Glutamatergic neuron (in vitro differentiated cells): ENCODE measurements at regions not wholly inside any gene's neighbourhood (a gene's known extent, or its start where the extent isn't known, plus 50 kb on each side); places are given as distances from the start of the nearest gene placed in this dataset.
A peak's percentile ranks its signal among the peaks of the same experiment; 100 is the strongest.

ENCODE experiments used
- DNase-seq: peaks from one replicate; pipeline ENCODE4 v3.0.0; 2022
- H3K27ac Mint-ChIP-seq: one replicate; pipeline ENCODE4 v1.8.0; 2020; ENCODE audit warnings: mild to moderate bottlenecking, mixed read lengths, inconsistent platforms; ENCODE audit not compliant: unreplicated experiment
- H3K27me3 Mint-ChIP-seq: one replicate; pipeline ENCODE4 v1.8.0; 2020; ENCODE audit warnings: mild to moderate bottlenecking, moderate library complexity, mixed read lengths, inconsistent platforms; ENCODE audit not compliant: unreplicated experiment
- H3K36me3 Mint-ChIP-seq: one replicate; pipeline ENCODE4 v1.8.0; 2020; ENCODE audit warnings: mild to moderate bottlenecking, mixed read lengths, inconsistent platforms; ENCODE audit not compliant: unreplicated experiment
- H3K4me1 Mint-ChIP-seq: one replicate; pipeline ENCODE4 v1.8.0; 2020; ENCODE audit warnings: mild to moderate bottlenecking, low read depth, mixed read lengths, inconsistent platforms; ENCODE audit not compliant: unreplicated experiment
- H3K4me3 Mint-ChIP-seq: one replicate; pipeline ENCODE4 v1.8.0; 2020; ENCODE audit warnings: mild to moderate bottlenecking, mixed read lengths, inconsistent platforms; ENCODE audit not compliant: unreplicated experiment
- H3K9me3 Mint-ChIP-seq: one replicate; pipeline ENCODE4 v1.8.0; 2020; ENCODE audit warnings: mild to moderate bottlenecking, moderate library complexity, mixed read lengths, inconsistent platforms; ENCODE audit not compliant: unreplicated experiment
- TF ChIP-seq, protein P1 (sequence below): fragments of 200-600 bp; sonication (generic); IDR thresholded peaks from one replicate; pipeline ENCODE4 v1.5.0; 2021; ENCODE audit not compliant: partially characterized antibody, unreplicated experiment

- Mint-ChIP-seq H3K27me3 (peaks cover 1% of the 10 kb centered on the region), H3K27ac (no peak overlapping the region), H3K4me1 (no peaks in the 10 kb centered on the region), H3K36me3 (no peaks in the 10 kb centered on the region), H3K4me3 (no peak overlapping the region), H3K9me3 (peaks cover 5% of the 10 kb centered on the region)
- DNase-seq = peak; percentile 0
- TF ChIP-seq, protein P1, sequence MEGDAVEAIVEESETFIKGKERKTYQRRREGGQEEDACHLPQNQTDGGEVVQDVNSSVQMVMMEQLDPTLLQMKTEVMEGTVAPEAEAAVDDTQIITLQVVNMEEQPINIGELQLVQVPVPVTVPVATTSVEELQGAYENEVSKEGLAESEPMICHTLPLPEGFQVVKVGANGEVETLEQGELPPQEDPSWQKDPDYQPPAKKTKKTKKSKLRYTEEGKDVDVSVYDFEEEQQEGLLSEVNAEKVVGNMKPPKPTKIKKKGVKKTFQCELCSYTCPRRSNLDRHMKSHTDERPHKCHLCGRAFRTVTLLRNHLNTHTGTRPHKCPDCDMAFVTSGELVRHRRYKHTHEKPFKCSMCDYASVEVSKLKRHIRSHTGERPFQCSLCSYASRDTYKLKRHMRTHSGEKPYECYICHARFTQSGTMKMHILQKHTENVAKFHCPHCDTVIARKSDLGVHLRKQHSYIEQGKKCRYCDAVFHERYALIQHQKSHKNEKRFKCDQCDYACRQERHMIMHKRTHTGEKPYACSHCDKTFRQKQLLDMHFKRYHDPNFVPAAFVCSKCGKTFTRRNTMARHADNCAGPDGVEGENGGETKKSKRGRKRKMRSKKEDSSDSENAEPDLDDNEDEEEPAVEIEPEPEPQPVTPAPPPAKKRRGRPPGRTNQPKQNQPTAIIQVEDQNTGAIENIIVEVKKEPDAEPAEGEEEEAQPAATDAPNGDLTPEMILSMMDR = no peak
Observed at GRCh38 chr6:44036196-44036595, 91.1 kb downstream of the MRPL14 start.

- H3K4me3 Mint-ChIP-seq = no peak overlapping the region
- no peak for DNase-seq
- TF ChIP-seq, protein P1 = no peak
- H3K36me3 Mint-ChIP-seq = no peaks in the 10 kb centered on the region
- H3K27ac Mint-ChIP-seq = no peak overlapping the region
- H3K4me1 Mint-ChIP-seq = no peaks in the 10 kb centered on the region
- peaks cover 1% of the 10 kb centered on the region for H3K27me3 Mint-ChIP-seq
- H3K9me3 Mint-ChIP-seq = peaks cover 5% of the 10 kb centered on the region
Observed at GRCh38 chr6:44035621-44036020, 91.6 kb downstream of the MRPL14 start.

DNA sequence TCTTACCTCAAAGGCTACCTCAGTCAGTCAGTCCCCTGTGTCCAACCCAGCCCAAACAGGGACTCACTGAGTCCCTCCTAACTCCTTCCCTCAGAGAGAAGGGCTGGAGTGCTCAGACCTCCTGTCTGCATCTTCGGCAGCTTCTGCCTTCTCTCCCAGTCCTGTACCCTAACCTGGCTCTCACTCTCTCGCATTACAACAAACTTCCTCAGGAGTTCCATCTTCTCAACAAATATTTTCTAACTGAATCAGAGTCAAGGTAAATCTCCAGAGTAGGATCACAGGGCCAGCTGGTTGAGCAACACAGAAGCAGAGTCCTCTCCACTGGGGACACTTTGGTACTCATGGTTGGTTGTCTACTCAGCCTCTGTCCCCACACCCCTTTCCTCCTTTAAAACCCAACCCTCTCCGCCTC lies 92.3 kb downstream of the MRPL14 start:
- H3K36me3 Mint-ChIP-seq = no peaks in the 10 kb centered on the region
- no peak overlapping the region for H3K27ac Mint-ChIP-seq

DNA sequence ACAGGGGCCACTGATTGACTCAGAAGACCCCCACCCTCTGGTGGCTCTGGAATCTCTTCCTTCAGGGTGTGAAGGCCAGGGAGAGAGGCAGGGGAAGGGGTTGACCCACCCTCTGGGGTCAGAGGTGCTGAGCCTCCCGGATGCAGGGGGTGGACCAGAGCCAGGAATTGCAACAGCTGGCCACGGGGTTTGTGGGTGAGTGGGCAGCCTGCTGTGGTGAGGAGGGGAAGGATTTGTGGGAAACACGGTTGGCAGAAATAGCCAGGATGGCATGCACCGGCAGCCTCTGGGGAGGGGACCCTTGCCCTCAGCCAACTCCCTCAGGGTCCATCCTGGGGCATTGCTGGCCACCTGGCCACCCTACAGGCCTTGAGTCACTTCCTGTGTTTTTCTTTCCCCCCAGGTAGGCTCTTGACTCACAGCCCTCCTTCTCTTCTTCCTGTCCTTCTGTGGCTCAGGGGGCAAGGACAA lies 92.8 kb downstream of the MRPL14 start:
- no peak overlapping the region for H3K4me3 Mint-ChIP-seq
- H3K27me3 Mint-ChIP-seq = peaks cover 1% of the 10 kb centered on the region
- TF ChIP-seq, protein P1 = no peak

More for the DNA sequence above, 92.3 kb downstream of the MRPL14 start:
- TF ChIP-seq, protein P1 = no peak
- DNase-seq = no peak
- H3K9me3 Mint-ChIP-seq = peaks cover 5% of the 10 kb centered on the region
- no peaks in the 10 kb centered on the region for H3K4me1 Mint-ChIP-seq
- peaks cover 1% of the 10 kb centered on the region for H3K27me3 Mint-ChIP-seq
- no peak overlapping the region for H3K4me3 Mint-ChIP-seq

DNA sequence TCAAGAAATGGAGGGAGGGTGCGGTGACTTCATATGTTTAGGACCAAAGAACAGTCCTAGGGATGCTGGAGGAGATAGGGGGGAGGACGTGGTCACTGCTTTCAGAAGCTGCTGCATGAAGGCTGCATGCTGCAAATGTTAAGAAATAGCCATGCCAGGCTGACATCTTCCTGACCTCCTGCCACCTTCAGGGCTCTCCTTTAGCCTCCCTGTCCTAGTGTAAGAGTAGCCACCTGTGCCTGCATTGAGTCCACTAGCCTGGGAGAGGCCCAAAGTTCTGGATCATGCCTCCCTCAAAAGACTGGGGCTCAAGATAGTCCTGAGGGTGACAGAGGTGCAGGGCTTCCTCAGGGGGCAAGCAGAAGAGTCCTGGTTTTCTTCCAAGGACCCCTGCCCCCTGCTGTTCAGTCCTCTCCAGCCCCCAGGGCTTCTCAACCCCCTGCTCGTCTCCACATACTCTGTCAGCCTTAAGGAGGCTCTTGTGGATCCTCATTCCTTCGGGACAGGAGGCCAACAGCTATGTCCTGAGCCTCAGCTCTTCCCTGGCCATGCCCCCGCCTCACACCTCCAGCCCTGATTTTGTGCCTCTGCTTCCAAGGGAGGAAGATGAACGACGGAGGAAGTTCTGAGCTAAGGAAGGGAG lies 96.3 kb downstream of the MRPL14 start:
- Mint-ChIP-seq H3K27ac (no peak overlapping the region), H3K4me3 (no peak overlapping the region), H3K27me3 (peaks cover 2% of the 10 kb centered on the region), H3K9me3 (peaks cover 3% of the 10 kb centered on the region), H3K36me3 (peaks cover 6% of the 10 kb centered on the region), H3K4me1 (no peaks in the 10 kb centered on the region)
- TF ChIP-seq, protein P1 = no peak
- no peak for DNase-seq

More for the DNA sequence above, 92.8 kb downstream of the MRPL14 start:
- no peaks in the 10 kb centered on the region for H3K4me1 Mint-ChIP-seq
- H3K27ac Mint-ChIP-seq = no peak overlapping the region
- no peak for DNase-seq
- no peaks in the 10 kb centered on the region for H3K36me3 Mint-ChIP-seq
- H3K9me3 Mint-ChIP-seq = peaks cover 5% of the 10 kb centered on the region
